Coronary artery (tissue), 2 donors: ENCODE measurements at regions not wholly inside any gene's neighbourhood (a gene's known extent, or its start where the extent isn't known, plus 50 kb on each side); places are given as distances from the start of the nearest gene placed in this dataset.

ENCODE experiments used
- DNase-seq: peaks from one replicate; pipeline ENCODE4 v3.0.0-alpha.2; 2017; ENCODE audit warnings: low spot score
- H3K27ac ChIP-seq, 2 donors: fragments of 200-600 bp; sonication (generic); one replicate each; pipeline ENCODE4 v1.5.1; 2016 to 2019
- H3K4me3 ChIP-seq: fragments of 200-600 bp; sonication (generic); 2 replicates; pipeline ENCODE4 v1.5.1; 2016; ENCODE audit warnings: mild to moderate bottlenecking, moderate library complexity
- TF ChIP-seq, protein P1 (sequence below): fragments of 200-600 bp; sonication (generic); IDR thresholded peaks from one replicate; pipeline ENCODE4 v1.5.1; 2019; ENCODE audit warnings: antibody characterized with exemption

- Histone ChIP-seq H3K4me3 (no peak overlapping the region), H3K27ac (no peak overlapping the region)
- TF ChIP-seq, protein P1, sequence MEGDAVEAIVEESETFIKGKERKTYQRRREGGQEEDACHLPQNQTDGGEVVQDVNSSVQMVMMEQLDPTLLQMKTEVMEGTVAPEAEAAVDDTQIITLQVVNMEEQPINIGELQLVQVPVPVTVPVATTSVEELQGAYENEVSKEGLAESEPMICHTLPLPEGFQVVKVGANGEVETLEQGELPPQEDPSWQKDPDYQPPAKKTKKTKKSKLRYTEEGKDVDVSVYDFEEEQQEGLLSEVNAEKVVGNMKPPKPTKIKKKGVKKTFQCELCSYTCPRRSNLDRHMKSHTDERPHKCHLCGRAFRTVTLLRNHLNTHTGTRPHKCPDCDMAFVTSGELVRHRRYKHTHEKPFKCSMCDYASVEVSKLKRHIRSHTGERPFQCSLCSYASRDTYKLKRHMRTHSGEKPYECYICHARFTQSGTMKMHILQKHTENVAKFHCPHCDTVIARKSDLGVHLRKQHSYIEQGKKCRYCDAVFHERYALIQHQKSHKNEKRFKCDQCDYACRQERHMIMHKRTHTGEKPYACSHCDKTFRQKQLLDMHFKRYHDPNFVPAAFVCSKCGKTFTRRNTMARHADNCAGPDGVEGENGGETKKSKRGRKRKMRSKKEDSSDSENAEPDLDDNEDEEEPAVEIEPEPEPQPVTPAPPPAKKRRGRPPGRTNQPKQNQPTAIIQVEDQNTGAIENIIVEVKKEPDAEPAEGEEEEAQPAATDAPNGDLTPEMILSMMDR, result no peak
- DNase-seq, result no peak
Measured at GRCh38 chr7:17477182-17477581, 178.7 kb downstream of the AHR start.

- Histone ChIP-seq H3K4me3 (no peak overlapping the region), H3K27ac (no peak overlapping the region)
- no peak for DNase-seq
- TF ChIP-seq, protein P1, result no peak
Measured at GRCh38 chr7:17481118-17481517, 182.7 kb downstream of the AHR start.

GRCh38 chr7:17485368-17485767, 186.9 kb downstream of the AHR start:
- H3K27ac ChIP-seq, result no peak overlapping the region
- DNase-seq, result no peak
- H3K4me3 ChIP-seq, result no peak overlapping the region
- TF ChIP-seq, protein P1, result no peak

DNA sequence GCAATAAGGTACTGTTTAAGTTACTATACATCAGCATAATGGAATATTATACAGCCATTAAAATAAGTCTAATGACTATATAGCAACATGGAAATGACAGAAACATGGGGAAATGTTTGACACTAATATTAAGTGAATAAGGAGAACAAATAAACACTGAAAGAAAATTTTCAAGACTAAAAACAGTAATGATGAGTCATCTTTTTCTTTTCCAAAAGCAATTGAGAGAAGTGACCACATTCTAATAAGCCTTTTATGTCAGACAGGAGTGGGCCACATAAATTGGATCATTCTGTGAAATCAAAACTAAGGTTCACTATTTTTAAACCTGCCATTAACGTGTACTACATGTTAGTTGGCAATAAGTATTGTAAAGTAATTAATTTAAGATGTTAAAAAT, 187.5 kb downstream of the AHR start:
- TF ChIP-seq, protein P1, result no peak
- H3K27ac ChIP-seq, result no peak overlapping the region
- DNase-seq, result no peak
- H3K4me3 ChIP-seq, result no peak overlapping the region

- TF ChIP-seq, protein P1, result no peak
- Histone ChIP-seq H3K27ac (no peak overlapping the region), H3K4me3 (no peak overlapping the region)
- no peak for DNase-seq
Measured at GRCh38 chr7:17486835-17487234, 188.4 kb downstream of the AHR start.

DNA sequence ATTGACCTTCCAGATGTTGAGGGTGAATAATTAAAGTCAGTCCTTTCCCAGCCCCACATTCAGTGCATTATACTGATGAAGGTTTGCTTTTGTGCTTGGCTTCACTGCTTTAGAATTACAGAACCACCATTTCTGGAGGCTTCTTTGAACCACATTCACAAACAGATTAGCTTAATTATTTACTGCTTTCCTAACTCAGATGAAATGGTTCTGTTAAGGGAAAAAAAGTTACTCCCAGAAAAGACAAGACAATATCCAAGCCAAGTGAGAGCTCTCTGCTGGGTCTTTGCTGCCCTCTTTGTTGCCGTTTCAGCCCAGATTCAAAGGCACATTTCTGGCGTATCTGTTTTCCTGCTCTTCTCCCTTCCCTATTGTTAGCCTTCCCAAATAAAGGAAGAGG, 188.9 kb downstream of the AHR start:
- DNase-seq, result no peak
- no peak overlapping the region for H3K27ac ChIP-seq
- no peak overlapping the region for H3K4me3 ChIP-seq
- TF ChIP-seq, protein P1, result no peak

DNA sequence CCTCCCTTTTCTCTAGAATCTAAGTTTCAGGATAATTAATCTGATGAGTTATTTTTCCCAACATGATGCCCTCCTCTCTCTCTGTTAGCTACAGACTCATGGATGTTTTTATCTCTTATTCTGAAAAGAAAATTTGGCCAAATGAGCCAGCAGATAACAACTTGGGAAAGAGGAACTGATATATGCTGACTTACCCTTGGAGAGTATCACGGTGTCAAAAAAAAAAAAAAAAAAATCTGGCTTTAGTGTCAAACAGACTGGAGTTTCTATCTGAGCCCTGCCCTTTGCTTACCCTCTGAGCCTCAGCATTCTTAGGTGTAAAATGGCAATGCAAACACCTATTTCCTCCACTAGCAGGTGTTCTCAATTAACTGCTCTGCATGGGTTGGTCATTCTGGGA, 190.4 kb downstream of the AHR start:
- Histone ChIP-seq H3K27ac (no peak overlapping the region), H3K4me3 (no peak overlapping the region)
- TF ChIP-seq, protein P1, result no peak
- DNase-seq, result no peak
